GM12891 (cell line): ENCODE measurements at regions not wholly inside any gene's neighbourhood (a gene's known extent, or its start where the extent isn't known, plus 50 kb on each side); places are given as distances from the start of the nearest gene placed in this dataset.

Source experiments
- DNase-seq: peaks from one replicate; pipeline ENCODE4 v3.0.0; 2011; ENCODE audit warnings: low spot score; ENCODE audit not compliant: insufficient read length
- FAIRE-seq: peaks from 2 replicates; lab custom pipeline; 2011; peaks lifted over from hg19 to GRCh38; lab: Jason Lieb, UNC
- PAX5 ChIP-seq: IDR thresholded peaks from 2 replicates; pipeline ENCODE4 v1.6.1; 2011; ENCODE audit warnings: low read length, moderate library complexity, mild to moderate bottlenecking; ENCODE audit not compliant: insufficient read depth, severe bottlenecking
- POLR2A ChIP-seq: IDR thresholded peaks from 2 replicates; pipeline ENCODE4 v1.6.1; 2011; ENCODE audit warnings: low read depth, low read length, control low read depth
- POLR2AphosphoS5 ChIP-seq: IDR thresholded peaks from 2 replicates; pipeline ENCODE4 v1.6.1; 2011; ENCODE audit warnings: low read depth, low read length, control low read depth
- POU2F2 ChIP-seq: IDR thresholded peaks from 2 replicates; pipeline ENCODE4 v1.6.1; 2011; ENCODE audit warnings: low read depth, mild to moderate bottlenecking, control low read depth, low read length, moderate library complexity
- SPI1 ChIP-seq: IDR thresholded peaks from 2 replicates; pipeline ENCODE4 v1.6.1; 2011; ENCODE audit warnings: low read depth, low read length, control low read depth
- TAF1 ChIP-seq: IDR thresholded peaks from 2 replicates; pipeline ENCODE4 v1.6.1; 2011; ENCODE audit warnings: low read depth, low read length, control low read depth

- TF ChIP-seq POLR2A: no peak
- no peak for TF ChIP-seq POLR2AphosphoS5
- TF ChIP-seq POU2F2: no peak
- TF ChIP-seq PAX5: no peak
- TF ChIP-seq SPI1: no peak
- no peak for TF ChIP-seq TAF1
- no peak for DNase-seq
- no peak for FAIRE-seq
Observed at GRCh38 chr1:94339206-94339927, 78.8 kb upstream of the ABCD3 start.

- no peak for DNase-seq
- TF ChIP-seq PAX5 (no peak), POU2F2 (no peak), POLR2A (no peak), TAF1 (no peak), POLR2AphosphoS5 (no peak), SPI1 (no peak)
- FAIRE-seq: no peak
Observed at GRCh38 chr1:94336991-94337390, 81.2 kb upstream of the ABCD3 start.

- no peak for DNase-seq
- no peak for TF ChIP-seq POU2F2
- TF ChIP-seq PAX5: no peak
- TF ChIP-seq POLR2A: no peak
- no peak for TF ChIP-seq POLR2AphosphoS5
- no peak for TF ChIP-seq TAF1
- no peak for TF ChIP-seq SPI1
- FAIRE-seq: peak; percentile 20
Observed at GRCh38 chr1:94335950-94336349, 82.2 kb upstream of the ABCD3 start.

GRCh38 chr1:94335447-94335846 is 82.7 kb upstream of the ABCD3 start:
- FAIRE-seq (no peak), DNase-seq (no peak)
- TF ChIP-seq PAX5: no peak
- TF ChIP-seq POLR2AphosphoS5: no peak
- TF ChIP-seq POU2F2: no peak

GRCh38 chr1:94334764-94335163 is 83.4 kb upstream of the ABCD3 start:
- FAIRE-seq (no peak), DNase-seq (no peak)
- TF ChIP-seq POU2F2 (no peak), POLR2AphosphoS5 (no peak), POLR2A (no peak), TAF1 (no peak), SPI1 (no peak), PAX5 (no peak)

- DNase-seq (no peak), FAIRE-seq (no peak)
- TF ChIP-seq TAF1 (no peak), POU2F2 (no peak), SPI1 (no peak), POLR2AphosphoS5 (no peak), POLR2A (no peak), PAX5 (no peak)
Observed at GRCh38 chr1:94332952-94333351, 85.2 kb upstream of the ABCD3 start.

- FAIRE-seq (no peak), DNase-seq (no peak)
- TF ChIP-seq SPI1: peak; percentile 87
- TF ChIP-seq PAX5: no peak
Observed at GRCh38 chr1:94332516-94332915, 85.7 kb upstream of the ABCD3 start.

GRCh38 chr1:94329986-94330385 is 88.2 kb upstream of the ABCD3 start:
- TF ChIP-seq POLR2AphosphoS5 (no peak), PAX5 (no peak), SPI1 (no peak), POLR2A (no peak), POU2F2 (no peak), TAF1 (no peak)
- FAIRE-seq (no peak), DNase-seq (no peak)

- no peak for FAIRE-seq
- no peak for TF ChIP-seq TAF1
- TF ChIP-seq POLR2AphosphoS5: no peak
- no peak for TF ChIP-seq POLR2A
- no peak for TF ChIP-seq PAX5
- TF ChIP-seq SPI1: no peak
- TF ChIP-seq POU2F2: no peak
- DNase-seq: no peak
Observed at GRCh38 chr1:94329276-94329675, 88.9 kb upstream of the ABCD3 start.

- no peak for FAIRE-seq
- DNase-seq: no peak
- no peak for TF ChIP-seq TAF1
- no peak for TF ChIP-seq PAX5
- no peak for TF ChIP-seq POLR2A
- TF ChIP-seq SPI1: no peak
- TF ChIP-seq POLR2AphosphoS5: no peak
- TF ChIP-seq POU2F2: no peak
Observed at GRCh38 chr1:94327001-94327690, 89.8 kb upstream of the ARHGAP29 start.
